Suprapubic skin (tissue), 4 donors: ENCODE measurements at regions not wholly inside any gene's neighbourhood (a gene's known extent, or its start where the extent isn't known, plus 50 kb on each side); places are given as distances from the start of the nearest gene placed in this dataset.

Experiments
- DNase-seq, 2 donors: peaks; one replicate each; pipeline ENCODE4 v3.0.0-alpha.2; 2019; ENCODE audit warnings: low spot score in 2 of 2
- H3K27ac ChIP-seq: fragments of 200-600 bp; sonication (generic); one replicate; pipeline ENCODE4 v1.5.1; 2019
- H3K27me3 ChIP-seq: fragments of 200-600 bp; sonication (generic); one replicate; pipeline ENCODE4 v1.5.1; 2019
- H3K36me3 ChIP-seq: fragments of 200-600 bp; sonication (generic); one replicate; pipeline ENCODE4 v1.5.1; 2019
- H3K4me1 ChIP-seq: fragments of 200-600 bp; sonication (generic); one replicate; pipeline ENCODE4 v1.5.1; 2019
- H3K4me3 ChIP-seq: fragments of 200-600 bp; sonication (generic); one replicate; pipeline ENCODE4 v1.5.1; 2019; ENCODE audit warnings: mild to moderate bottlenecking
- H3K9me3 ChIP-seq: fragments of 200-600 bp; sonication (generic); one replicate; pipeline ENCODE4 v1.5.1; 2019
- CTCF ChIP-seq, 2 donors: fragments of 200-600 bp in 1 of 2; fragments of 450-650 bp in 1 of 2; sonication (generic) in 1 of 2; IDR thresholded peaks; one replicate each; pipeline ENCODE4 v1.5.1; 2016 to 2019; ENCODE audit warnings: antibody characterized with exemption in 2 of 2, mild to moderate bottlenecking in 1 of 2, moderate library complexity in 1 of 2
- EP300 ChIP-seq: sonication (generic); formaldehyde crosslinking; IDR thresholded peaks from one replicate; pipeline ENCODE4 v1.6.1; 2017; ENCODE audit warnings: antibody characterized with exemption
- POLR2A ChIP-seq, 2 donors: fragments of 450-650 bp; IDR thresholded peaks; one replicate each; pipeline ENCODE4 v1.6.1; 2017; ENCODE audit warnings: antibody characterized with exemption in 2 of 2, mild to moderate bottlenecking in 2 of 2, moderate library complexity in 2 of 2
- POLR2AphosphoS5 ChIP-seq, 3 donors: sonication (generic); formaldehyde crosslinking; IDR thresholded peaks; one replicate each; pipeline ENCODE4 v1.6.1; 2017; ENCODE audit warnings: antibody characterized with exemption in 3 of 3
- WGBS: methylation state at CpG from one replicate; pipeline ENCODE4 v1.1.5; 2018; 5-methylcytosine and 5-hydroxymethylcytosine counted together

- no peak overlapping the region for H3K27ac ChIP-seq
- no peaks in the 10 kb centered on the region for H3K9me3 ChIP-seq
- DNase-seq = no peak
- H3K36me3 ChIP-seq = no peaks in the 10 kb centered on the region
- WGBS = 80% methylated on average over 14 of the region's 14 CpGs
- no peak overlapping the region for H3K4me3 ChIP-seq
- TF ChIP-seq POLR2A (IDR thresholded peaks at IDR 0.05) (no peak), CTCF (IDR thresholded peaks at IDR 0.05) (no peak)
- peaks cover 3% of the 10 kb centered on the region for H3K27me3 ChIP-seq
- no peaks in the 10 kb centered on the region for H3K4me1 ChIP-seq
Measured at GRCh38 chr2:397521-397920, 109.6 kb upstream of the ALKAL2 start.

- H3K4me1 ChIP-seq = no peaks in the 10 kb centered on the region
- H3K4me3 ChIP-seq = no peak overlapping the region
- peaks cover 9% of the 10 kb centered on the region for H3K27me3 ChIP-seq
- H3K27ac ChIP-seq = no peak overlapping the region
- WGBS = 87% methylated on average over 11 of the region's 11 CpGs
- H3K36me3 ChIP-seq = no peaks in the 10 kb centered on the region
- TF ChIP-seq POLR2A (IDR thresholded peaks at IDR 0.05) = no peak
- no peak for TF ChIP-seq POLR2AphosphoS5 (IDR thresholded peaks at IDR 0.05)
- no peak for TF ChIP-seq EP300
- no peaks in the 10 kb centered on the region for H3K9me3 ChIP-seq
- no peak for DNase-seq
Measured at GRCh38 chr2:396903-397302, 109.0 kb upstream of the ALKAL2 start.

- WGBS = 76% methylated on average over 8 of the region's 12 CpGs
- Histone ChIP-seq H3K36me3 (no peaks in the 10 kb centered on the region), H3K4me3 (no peak overlapping the region), H3K4me1 (no peaks in the 10 kb centered on the region), H3K9me3 (no peaks in the 10 kb centered on the region), H3K27ac (no peak overlapping the region), H3K27me3 (peaks cover 9% of the 10 kb centered on the region)
- no peak for DNase-seq
- no peak for TF ChIP-seq POLR2A (IDR thresholded peaks at IDR 0.05)
- TF ChIP-seq POLR2AphosphoS5 (IDR thresholded peaks at IDR 0.05) = no peak
- no peak for TF ChIP-seq EP300
- no peak for TF ChIP-seq CTCF (IDR thresholded peaks at IDR 0.05)
Measured at GRCh38 chr2:395886-396285, 108.0 kb upstream of the ALKAL2 start.

- H3K4me3 ChIP-seq = no peak overlapping the region
- H3K9me3 ChIP-seq = no peaks in the 10 kb centered on the region
- no peaks in the 10 kb centered on the region for H3K4me1 ChIP-seq
- H3K27me3 ChIP-seq = peaks cover 9% of the 10 kb centered on the region
- no peak overlapping the region for H3K27ac ChIP-seq
- TF ChIP-seq POLR2A (IDR thresholded peaks at IDR 0.05) = no peak
- no peak for TF ChIP-seq EP300
- no peak for TF ChIP-seq POLR2AphosphoS5 (IDR thresholded peaks at IDR 0.05)
- no peak for TF ChIP-seq CTCF (IDR thresholded peaks at IDR 0.05)
- 60% methylated on average over 37 of the region's 37 CpGs for WGBS
- DNase-seq = no peak
- no peaks in the 10 kb centered on the region for H3K36me3 ChIP-seq
Measured at GRCh38 chr2:393711-394696, 106.1 kb upstream of the ALKAL2 start.

GRCh38 chr2:392926-393280 is 105.0 kb upstream of the ALKAL2 start:
- Histone ChIP-seq H3K36me3 (no peaks in the 10 kb centered on the region), H3K4me1 (no peaks in the 10 kb centered on the region), H3K27me3 (peaks cover 9% of the 10 kb centered on the region), H3K27ac (no peak overlapping the region), H3K4me3 (no peak overlapping the region), H3K9me3 (no peaks in the 10 kb centered on the region)
- TF ChIP-seq POLR2A (IDR thresholded peaks at IDR 0.05) = no peak
- no peak for TF ChIP-seq CTCF (IDR thresholded peaks at IDR 0.05)
- no peak for TF ChIP-seq POLR2AphosphoS5 (IDR thresholded peaks at IDR 0.05)
- no peak for TF ChIP-seq EP300
- 80% methylated on average over 2 of the region's 9 CpGs for WGBS
- DNase-seq = no peak
